ENCODE measurements at regions not wholly inside any gene's neighbourhood (a gene's known extent, or its start where the extent isn't known, plus 50 kb on each side); places are given as distances from the start of the nearest gene placed in this dataset.
"Not testable (repeated sequence)": the region's sequence is repeated elsewhere in the genome, so short reads cannot be mapped to it uniquely, and the experiment has no call there.

- DNase-seq, result not testable (repeated sequence)
These were observed 101.3 kb upstream of the SEC22B start for GRCh38 chr1:120277428-120278258.

GRCh38 chr1:120276710-120277109 lies 100.4 kb upstream of the SEC22B start:
- not testable (repeated sequence) for DNase-seq

- not testable (repeated sequence) for DNase-seq
These were observed 98.1 kb upstream of the SEC22B start for GRCh38 chr1:120274438-120274837.

DNA sequence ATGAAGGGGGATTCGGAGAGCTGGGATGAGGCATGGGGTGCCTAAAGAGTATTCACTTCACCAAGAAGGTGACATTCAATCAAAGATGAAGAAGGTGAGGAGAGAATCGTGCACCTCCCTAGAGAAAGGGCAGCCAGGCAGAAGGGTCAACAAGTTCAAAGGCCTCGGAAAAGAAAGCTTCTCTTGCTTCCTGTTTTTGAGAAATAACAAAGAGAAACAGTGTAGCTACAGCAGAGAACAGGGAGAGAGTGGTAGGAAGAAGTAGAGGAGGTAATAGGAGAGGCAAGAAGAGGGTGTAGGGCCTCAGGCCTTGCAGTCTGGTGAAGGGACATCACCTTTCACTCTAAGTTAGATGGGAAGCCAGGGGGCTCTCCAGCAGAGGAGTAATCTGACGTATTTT lies 97.0 kb upstream of the SEC22B start:
- DNase-seq, result not testable (repeated sequence)

GRCh38 chr1:120272242-120272641 lies 95.9 kb upstream of the SEC22B start:
- DNase-seq, result not testable (repeated sequence)

GRCh38 chr1:120271561-120272221 lies 95.4 kb upstream of the SEC22B start:
- not testable (repeated sequence) for DNase-seq

DNA sequence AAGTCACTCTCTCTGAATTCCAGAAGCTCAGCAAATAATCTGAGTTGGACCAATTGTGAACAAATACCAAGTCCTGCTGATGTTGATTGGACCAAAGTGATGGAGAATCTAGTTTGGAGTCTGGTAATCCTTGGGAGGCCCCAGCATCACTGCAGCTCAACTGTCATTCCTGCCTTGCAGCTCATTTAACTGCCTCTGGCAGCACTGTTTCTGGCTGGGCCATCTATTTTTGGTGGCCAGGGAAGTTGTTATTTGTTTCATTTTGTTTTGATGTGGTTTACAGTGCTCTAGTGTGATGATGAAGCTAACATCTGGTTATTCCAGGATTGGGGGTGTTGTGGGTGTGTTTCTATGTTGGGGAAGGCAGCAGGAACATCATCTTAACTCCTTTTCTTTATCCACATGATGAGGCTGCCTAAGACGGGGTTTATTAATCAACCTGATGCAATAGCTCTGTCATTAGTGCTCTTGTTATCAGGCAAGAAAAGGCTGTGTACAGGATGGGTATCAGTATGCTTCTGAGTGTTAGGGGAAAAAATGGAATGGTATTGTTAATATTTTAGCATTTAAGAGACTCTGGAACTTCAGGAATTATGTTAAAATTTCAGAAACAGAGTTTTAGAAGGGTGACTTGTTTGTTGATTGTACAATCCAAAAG lies 91.7 kb upstream of the SEC22B start:
- DNase-seq, result not testable (repeated sequence)

DNA sequence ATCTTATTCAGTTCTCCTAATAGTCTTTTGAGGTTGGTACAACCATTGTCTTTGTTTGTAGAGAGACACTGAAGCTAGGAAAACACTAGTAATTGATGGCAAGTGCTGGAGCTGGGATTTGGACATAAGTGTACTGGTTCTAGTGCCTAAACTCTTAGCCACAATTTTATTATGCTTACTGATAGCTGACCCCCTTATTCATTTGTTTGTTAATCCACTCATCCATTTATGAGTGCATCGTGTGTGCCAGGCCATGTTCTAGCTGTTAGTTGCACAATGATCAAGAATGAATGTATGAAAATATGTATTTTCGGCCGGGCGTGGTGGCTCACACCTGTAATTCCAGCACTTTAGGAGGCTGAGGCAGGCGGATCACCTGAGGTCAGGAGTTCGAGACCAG lies 88.2 kb upstream of the SEC22B start:
- not testable (repeated sequence) for DNase-seq

- not testable (repeated sequence) for DNase-seq
These were observed 86.8 kb upstream of the SEC22B start for GRCh38 chr1:120262791-120263751.

- not testable (repeated sequence) for DNase-seq
These were observed 81.4 kb upstream of the SEC22B start for GRCh38 chr1:120257778-120258105.

GRCh38 chr1:120257064-120257777 lies 80.9 kb upstream of the SEC22B start:
- not testable (repeated sequence) for DNase-seq

- not testable (repeated sequence) for DNase-seq
These were observed 74.4 kb upstream of the SEC22B start for GRCh38 chr1:120250756-120251155.

- DNase-seq, result not testable (repeated sequence)
These were observed 72.6 kb upstream of the SEC22B start for GRCh38 chr1:120248726-120249427.

DNA sequence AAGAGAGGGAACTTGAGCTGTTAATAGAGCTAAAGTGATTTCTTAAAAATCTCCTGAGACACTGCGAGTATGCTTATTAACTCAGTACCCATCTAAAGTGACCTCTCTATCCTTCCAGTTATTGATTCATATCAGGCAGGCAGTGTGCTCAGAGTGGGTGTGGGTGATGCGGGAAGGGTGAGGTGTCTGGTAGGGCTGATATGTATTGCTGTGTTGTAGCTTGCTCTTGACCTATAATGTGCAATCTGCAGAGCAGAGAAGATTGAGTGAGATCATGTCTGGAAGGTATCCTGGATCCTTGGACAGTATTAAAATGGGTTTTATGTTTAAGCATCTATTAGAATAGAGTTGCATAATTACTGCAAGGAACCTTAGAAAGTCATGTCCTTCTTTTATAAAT lies 71.9 kb upstream of the SEC22B start:
- not testable (repeated sequence) for DNase-seq

DNA sequence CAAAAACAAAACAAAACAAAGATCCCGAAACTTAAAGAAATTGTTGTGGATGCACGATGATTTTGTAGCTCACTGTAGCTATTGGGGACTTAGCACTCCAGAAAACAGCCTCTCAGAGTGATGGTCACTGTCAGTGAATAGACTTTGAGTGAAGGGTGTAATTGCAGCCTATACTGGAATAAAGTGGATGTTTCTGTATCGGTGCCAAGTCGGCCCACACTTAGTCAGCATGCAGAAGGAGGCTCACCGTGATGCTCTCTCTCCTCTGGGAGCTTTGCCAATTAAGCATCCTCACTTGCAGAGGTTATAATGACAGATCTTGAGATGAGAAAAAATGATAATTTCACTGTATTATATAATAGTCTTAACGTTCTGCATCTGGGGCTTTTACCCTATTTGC lies 67.5 kb upstream of the SEC22B start:
- DNase-seq, result not testable (repeated sequence)

GRCh38 chr1:120242582-120242981 lies 66.3 kb upstream of the SEC22B start:
- not testable (repeated sequence) for DNase-seq

DNA sequence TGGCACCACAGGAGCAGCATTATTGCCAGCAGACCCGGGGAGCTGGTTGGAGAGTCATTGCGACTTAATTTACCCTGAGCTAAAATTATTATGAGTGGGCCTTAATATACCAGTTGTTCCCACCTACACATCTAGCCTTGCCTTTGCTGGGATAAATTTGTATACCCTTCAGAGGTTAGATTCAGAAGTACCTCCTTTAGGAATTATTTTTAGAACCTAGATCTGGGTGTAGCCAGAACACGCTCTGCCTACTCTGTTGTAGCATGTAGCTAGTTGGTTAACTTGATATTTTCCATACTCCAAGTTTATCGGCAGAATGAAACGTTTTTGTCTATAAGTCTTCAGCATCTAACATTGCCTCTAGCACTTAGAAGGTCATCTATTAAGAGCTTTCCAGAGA lies 65.5 kb upstream of the SEC22B start:
- not testable (repeated sequence) for DNase-seq

- DNase-seq, result not testable (repeated sequence)
These were observed 63.9 kb upstream of the SEC22B start for GRCh38 chr1:120240181-120240580.

GRCh38 chr1:120239351-120239750 lies 63.0 kb upstream of the SEC22B start:
- not testable (repeated sequence) for DNase-seq

DNA sequence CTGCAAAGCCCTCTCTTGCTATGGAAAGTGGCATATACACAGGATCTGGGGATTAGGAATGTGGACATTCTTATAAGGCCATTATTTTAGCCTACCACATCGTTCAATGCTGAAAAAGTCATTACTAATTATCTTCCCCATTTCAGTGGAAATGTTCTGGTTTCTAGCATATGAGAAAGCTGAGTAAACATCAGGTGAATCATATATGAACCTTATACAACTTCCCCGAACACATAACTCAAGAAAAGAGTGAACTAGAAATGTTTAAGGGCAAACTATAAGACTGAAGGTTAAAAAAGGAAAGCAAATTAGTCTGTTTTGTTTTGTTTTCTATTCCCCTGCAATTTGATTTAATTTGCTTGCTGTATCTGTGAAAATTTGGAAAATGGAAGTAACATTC lies 62.5 kb upstream of the SEC22B start:
- DNase-seq, result not testable (repeated sequence)

GRCh38 chr1:120233661-120234018 lies 57.3 kb upstream of the SEC22B start:
- not testable (repeated sequence) for DNase-seq
